K562 (cell line): ENCODE measurements at regions not wholly inside any gene's neighbourhood (a gene's known extent, or its start where the extent isn't known, plus 50 kb on each side); places are given as distances from the start of the nearest gene placed in this dataset.

Experiments used
- CTCF ChIP-seq, 3 experiments: IDR thresholded peaks in 2 of 3; conservative IDR thresholded peaks in 1 of 3; 2 replicates each; pipeline ENCODE4 v1.5.1; 2011 to 2012; ENCODE audit warnings: low read length in 3 of 3, mild to moderate bottlenecking in 3 of 3, control low read depth in 2 of 3, improper control_type of control experiment in 1 of 3, inconsistent platforms in 1 of 3, low read depth in 1 of 3, mixed read lengths in 1 of 3, moderate library complexity in 1 of 3; ENCODE audit not compliant: insufficient read depth in 2 of 3
- NR2F6 ChIP-seq: fragments of 450-650 bp; formaldehyde crosslinking; IDR thresholded peaks from 2 replicates; pipeline ENCODE4 v1.4.0; 2020; ENCODE audit warnings: mild to moderate bottlenecking
- SAP30 ChIP-seq: fragments of 200-600 bp; sonication (generic); IDR thresholded peaks from 2 replicates; pipeline ENCODE4 v1.6.1; 2012; ENCODE audit warnings: borderline replicate concordance, low read depth, mild to moderate bottlenecking, moderate library complexity, low read length, control low read depth, inconsistent platforms; ENCODE audit not compliant: insufficient read depth, poor library complexity, severe bottlenecking
- TAF15 ChIP-seq: fragments of 200-400 bp; formaldehyde crosslinking; IDR thresholded peaks from 2 replicates; pipeline ENCODE4 v1.6.1; 2017; ENCODE audit warnings: mild to moderate bottlenecking, low read depth, low read length, moderate library complexity
- THRAP3 ChIP-seq: fragments of 450-650 bp; IDR thresholded peaks from 2 replicates; pipeline ENCODE4 v1.6.1; 2016; ENCODE audit warnings: mild to moderate bottlenecking, inconsistent platforms, borderline replicate concordance
- ZBTB8A ChIP-seq: fragments of 450-650 bp; IDR thresholded peaks from 2 replicates; pipeline ENCODE4 v1.6.1; 2018; ENCODE audit warnings: mild to moderate bottlenecking, moderate library complexity; ENCODE audit not compliant: partially characterized antibody
- ZBTB9 ChIP-seq: fragments of 450-650 bp; formaldehyde crosslinking; IDR thresholded peaks from 2 replicates; pipeline ENCODE4 v1.4.0; 2020; ENCODE audit warnings: mild to moderate bottlenecking, moderate library complexity
- ZKSCAN8 ChIP-seq: fragments of 200-800 bp; sonication (Bioruptor generic); IDR thresholded peaks from 2 replicates; pipeline ENCODE4 v1.6.1; 2016; ENCODE audit warnings: missing genetic modification characterization, missing compliant biosample characterization
- ZNF384 ChIP-seq: IDR thresholded peaks from 2 replicates; pipeline ENCODE4 v1.6.1; 2012; ENCODE audit warnings: low read depth, low read length, improper control_type of control experiment
- ZNF583 ChIP-seq: fragments of 250-450 bp; sonication (Bioruptor Pico); IDR thresholded peaks from 2 replicates; pipeline ENCODE4 v1.4.0; 2020
- ZNF668 ChIP-seq: fragments of 250-450 bp; sonication (Bioruptor Pico); IDR thresholded peaks from 2 replicates; pipeline ENCODE4 v1.8.0; 2022; ENCODE audit warnings: mild to moderate bottlenecking, inconsistent platforms
- ZZZ3 ChIP-seq: fragments of 450-650 bp; IDR thresholded peaks from 2 replicates; pipeline ENCODE4 v1.6.1; 2016; ENCODE audit warnings: antibody characterized with exemption, mild to moderate bottlenecking, moderate library complexity
- TF ChIP-seq, protein P1 (sequence below): fragments of 450-650 bp; conservative IDR thresholded peaks from 2 replicates; pipeline ENCODE4 v1.6.1; 2016; ENCODE audit warnings: missing genetic modification characterization, low read depth, mild to moderate bottlenecking, control low read depth, missing compliant biosample characterization
- TF ChIP-seq, protein P2 (sequence below), 2 experiments: IDR thresholded peaks in 1 of 2; conservative IDR thresholded peaks in 1 of 2; 2 replicates each; pipeline ENCODE4 v1.6.1; 2016; ENCODE audit warnings: low read depth in 2 of 2, mild to moderate bottlenecking in 1 of 2, missing compliant biosample characterization in 1 of 2, missing genetic modification characterization in 1 of 2, moderate library complexity in 1 of 2

GRCh38 chr15:55108858-55109518 lies 87.8 kb downstream of the RSL24D1 start (continued):
- TF ChIP-seq, protein P1, sequence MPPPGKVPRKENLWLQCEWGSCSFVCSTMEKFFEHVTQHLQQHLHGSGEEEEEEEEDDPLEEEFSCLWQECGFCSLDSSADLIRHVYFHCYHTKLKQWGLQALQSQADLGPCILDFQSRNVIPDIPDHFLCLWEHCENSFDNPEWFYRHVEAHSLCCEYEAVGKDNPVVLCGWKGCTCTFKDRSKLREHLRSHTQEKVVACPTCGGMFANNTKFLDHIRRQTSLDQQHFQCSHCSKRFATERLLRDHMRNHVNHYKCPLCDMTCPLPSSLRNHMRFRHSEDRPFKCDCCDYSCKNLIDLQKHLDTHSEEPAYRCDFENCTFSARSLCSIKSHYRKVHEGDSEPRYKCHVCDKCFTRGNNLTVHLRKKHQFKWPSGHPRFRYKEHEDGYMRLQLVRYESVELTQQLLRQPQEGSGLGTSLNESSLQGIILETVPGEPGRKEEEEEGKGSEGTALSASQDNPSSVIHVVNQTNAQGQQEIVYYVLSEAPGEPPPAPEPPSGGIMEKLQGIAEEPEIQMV: no peak
- TF ChIP-seq ZBTB9 (CRISPR knock-in tag) (peak; percentile 69; the same call in 1 of the 2 replicates), ZNF384 (peak; percentile 85), ZNF668 (CRISPR knock-in tag) (no peak), ZBTB8A (no peak), TAF15 (no peak), NR2F6 (CRISPR knock-in tag) (no peak), ZKSCAN8 (no peak), THRAP3 (no peak), ZZZ3 (no peak), SAP30 (no peak), CTCF (IDR thresholded peaks at IDR 0.05 in 2 of 3, conservative IDR thresholded peaks at IDR 0.05 in 1 of 3; ENCODE audit: insufficient read depth in 2 of 3, low read depth in 1 of 3, low read length in 3 of 3) (peak; percentile 65 to 80 (median 77)), ZNF583 (CRISPR knock-in tag) (no peak)
- TF ChIP-seq, protein P2, sequence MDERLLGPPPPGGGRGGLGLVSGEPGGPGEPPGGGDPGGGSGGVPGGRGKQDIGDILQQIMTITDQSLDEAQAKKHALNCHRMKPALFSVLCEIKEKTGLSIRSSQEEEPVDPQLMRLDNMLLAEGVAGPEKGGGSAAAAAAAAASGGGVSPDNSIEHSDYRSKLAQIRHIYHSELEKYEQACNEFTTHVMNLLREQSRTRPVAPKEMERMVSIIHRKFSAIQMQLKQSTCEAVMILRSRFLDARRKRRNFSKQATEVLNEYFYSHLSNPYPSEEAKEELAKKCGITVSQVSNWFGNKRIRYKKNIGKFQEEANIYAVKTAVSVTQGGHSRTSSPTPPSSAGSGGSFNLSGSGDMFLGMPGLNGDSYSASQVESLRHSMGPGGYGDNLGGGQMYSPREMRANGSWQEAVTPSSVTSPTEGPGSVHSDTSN (CRISPR knock-in tag; IDR thresholded peaks at IDR 0.05; ENCODE audit: low read depth): no peak
- TF ChIP-seq, protein P2 (tag; conservative IDR thresholded peaks at IDR 0.05; ENCODE audit: low read depth): peak; percentile 15
